ENCODE measurements at regions not wholly inside any gene's neighbourhood (a gene's known extent, or its start where the extent isn't known, plus 50 kb on each side); places are given as distances from the start of the nearest gene placed in this dataset.
"Not testable (repeated sequence)": the region's sequence is repeated elsewhere in the genome, so short reads cannot be mapped to it uniquely, and the experiment has no call there.

- Histone ChIP-seq H3K27me3 (no peaks in the 10 kb centered on the region), H3K27ac (no peak overlapping the region), H3K4me1 (no peaks in the 10 kb centered on the region), H3K36me3 (no peaks in the 10 kb centered on the region), H3K9me3 (no peaks in the 10 kb centered on the region), H3K4me3 (peak overlapping the region in 3 of 4 donors; percentile 13 to 39 (median 34))
- TF ChIP-seq EP300 (IDR thresholded peaks at IDR 0.05) (no peak), CTCF (IDR thresholded peaks at IDR 0.05) (no peak), POLR2A (IDR thresholded peaks at IDR 0.05) (no peak), POLR2AphosphoS5 (IDR thresholded peaks at IDR 0.05) (no peak)
- peak in 1 of 2 donors; percentile 62 for DNase-seq
- 11 to 13% methylated on average over 14 of the region's 14 CpGs for WGBS, 2 donors
- no peak for ATAC-seq (ENCODE audit: low FRiP score in 2 of 2)
These were observed 120.9 kb downstream of the BUB3 start for GRCh38 chr10:123275136-123275564.

GRCh38 chr10:123278445-123278844 is 124.2 kb downstream of the BUB3 start:
- H3K27me3 ChIP-seq, result no peaks in the 10 kb centered on the region
- H3K4me3 ChIP-seq, result no peak overlapping the region
- H3K9me3 ChIP-seq, result no peaks in the 10 kb centered on the region
- WGBS, 2 donors, result 91 to 98% methylated on average over 2 of the region's 2 CpGs
- DNase-seq (no peak), ATAC-seq (ENCODE audit: low FRiP score in 2 of 2) (no peak)
- H3K36me3 ChIP-seq, result no peaks in the 10 kb centered on the region
- H3K4me1 ChIP-seq, result no peaks in the 10 kb centered on the region
- TF ChIP-seq POLR2AphosphoS5 (IDR thresholded peaks at IDR 0.05), result no peak
- TF ChIP-seq POLR2A (IDR thresholded peaks at IDR 0.05), result no peak
- H3K27ac ChIP-seq, result no peak overlapping the region

DNA sequence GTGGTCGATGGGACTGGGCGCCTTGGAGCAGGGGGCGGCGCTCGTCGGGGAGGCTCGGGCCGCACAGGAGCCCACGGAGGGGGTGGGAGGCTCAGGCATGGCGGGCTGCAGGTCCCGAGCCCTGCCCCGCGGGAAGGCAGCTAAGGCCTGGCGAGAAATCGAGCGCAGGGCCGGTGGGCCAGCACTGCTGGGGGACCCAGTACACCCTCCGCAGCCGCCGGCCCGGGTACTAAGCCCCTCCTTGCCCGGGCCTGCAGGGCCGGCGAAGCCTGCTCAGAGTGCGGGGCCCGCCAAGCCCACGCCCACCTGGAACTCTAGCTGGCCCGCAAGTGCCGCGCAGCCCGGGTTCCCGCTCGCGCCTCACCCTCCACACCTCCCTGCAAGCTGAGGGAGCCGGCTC is 129.2 kb downstream of the BUB3 start:
- H3K9me3 ChIP-seq; H3K4me1 ChIP-seq; H3K4me3 ChIP-seq; H3K27ac ChIP-seq; ATAC-seq (ENCODE audit: low FRiP score in 2 of 2); H3K27me3 ChIP-seq; H3K36me3 ChIP-seq: not testable (repeated sequence)
- DNase-seq, result peak in 1 of 2 donors; percentile 77
- WGBS, 2 donors, result 60 to 98% methylated on average over 1 to 31 of the region's 35 CpGs

DNA sequence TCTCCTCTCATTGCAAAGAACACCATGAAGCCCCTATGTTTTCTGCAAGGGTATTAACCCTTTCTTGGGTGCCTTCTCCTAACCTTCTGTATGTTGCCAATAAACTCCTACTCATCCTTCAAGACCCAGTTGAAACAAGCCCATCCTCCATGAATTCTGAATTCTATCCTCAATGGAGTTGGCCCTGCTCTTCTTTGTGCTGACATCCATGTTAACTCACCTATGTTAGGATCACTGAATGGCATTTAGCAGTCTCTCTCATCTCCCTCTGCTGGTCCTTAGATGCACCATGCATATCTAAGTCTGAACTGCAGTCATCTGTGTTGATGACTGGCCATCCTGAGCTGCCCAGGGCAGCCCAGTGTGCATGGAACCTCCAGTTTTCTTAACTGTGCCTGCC is 129.8 kb downstream of the BUB3 start:
- Histone ChIP-seq H3K27ac (no peak overlapping the region), H3K9me3 (no peaks in the 10 kb centered on the region), H3K4me3 (no peak overlapping the region), H3K27me3 (no peaks in the 10 kb centered on the region), H3K36me3 (no peaks in the 10 kb centered on the region), H3K4me1 (no peaks in the 10 kb centered on the region)
- DNase-seq (no peak), ATAC-seq (ENCODE audit: low FRiP score in 2 of 2) (no peak)
- TF ChIP-seq POLR2AphosphoS5 (IDR thresholded peaks at IDR 0.05) (no peak), EP300 (IDR thresholded peaks at IDR 0.05) (no peak), POLR2A (IDR thresholded peaks at IDR 0.05) (no peak), CTCF (IDR thresholded peaks at IDR 0.05) (no peak)

DNA sequence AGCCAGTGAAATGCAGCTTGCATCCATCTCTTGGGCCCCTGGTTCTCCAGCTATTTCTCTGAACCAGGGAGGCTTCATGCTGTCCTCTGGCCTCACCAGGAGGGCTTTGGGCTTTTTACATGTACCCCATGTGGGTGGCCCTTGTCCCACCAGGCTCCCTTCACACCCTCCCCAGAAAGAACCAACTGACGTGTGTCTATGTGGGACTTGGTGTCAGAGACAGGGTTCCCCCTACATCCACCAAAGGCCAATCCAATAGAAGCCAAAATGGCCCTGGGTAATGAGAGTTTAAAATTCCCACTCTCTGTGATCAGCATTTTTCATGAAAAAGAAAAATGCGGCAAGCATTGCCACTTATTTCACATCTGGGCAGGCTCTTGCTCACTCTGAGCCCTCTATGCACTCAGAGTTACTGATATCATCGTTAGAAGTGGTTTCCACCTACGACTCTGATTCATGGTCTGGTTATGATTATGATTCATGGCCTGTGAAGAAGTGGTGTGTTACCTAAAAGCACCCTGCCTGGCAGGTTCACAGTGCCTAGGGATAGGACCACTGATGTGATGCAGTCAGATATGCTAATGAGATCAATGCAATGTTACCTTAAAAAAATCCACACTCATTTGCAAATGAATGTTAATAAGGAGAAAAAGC is 133.5 kb downstream of the BUB3 start:
- Histone ChIP-seq H3K36me3 (no peaks in the 10 kb centered on the region), H3K27ac (no peak overlapping the region), H3K27me3 (no peaks in the 10 kb centered on the region), H3K9me3 (no peaks in the 10 kb centered on the region), H3K4me3 (no peak overlapping the region), H3K4me1 (no peaks in the 10 kb centered on the region)
- TF ChIP-seq POLR2A (IDR thresholded peaks at IDR 0.05) (no peak), POLR2AphosphoS5 (IDR thresholded peaks at IDR 0.05) (no peak), EP300 (IDR thresholded peaks at IDR 0.05) (no peak), CTCF (IDR thresholded peaks at IDR 0.05) (no peak)
- WGBS, 2 donors, result 69 to 81% methylated on average over 4 of the region's 4 CpGs
- ATAC-seq (ENCODE audit: low FRiP score in 2 of 2) (peak in 1 of 2 donors; percentile 30), DNase-seq (no peak)

DNA sequence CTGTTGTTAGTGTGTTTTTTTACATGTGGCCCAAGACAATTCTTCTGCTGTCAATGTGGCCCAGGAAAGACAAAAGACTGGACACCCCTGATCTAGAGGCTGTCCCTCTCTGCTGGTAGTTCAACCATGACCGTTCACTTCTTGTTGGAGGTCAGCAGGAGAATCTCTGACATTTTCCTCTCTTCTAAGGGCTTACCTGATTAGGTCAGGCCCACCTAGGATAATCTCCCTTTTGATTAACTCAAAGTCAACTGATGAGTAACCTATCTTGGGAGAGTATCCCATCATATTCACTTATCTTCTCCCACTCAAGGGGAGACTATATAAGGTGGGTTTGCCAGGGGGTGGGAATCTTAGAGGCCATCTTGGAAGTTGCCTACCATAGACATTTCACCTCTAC is 135.2 kb downstream of the BUB3 start:
- no peaks in the 10 kb centered on the region for H3K9me3 ChIP-seq
- 88 to 93% methylated on average over 1 of the region's 1 CpG for WGBS, 2 donors
- DNase-seq (no peak), ATAC-seq (ENCODE audit: low FRiP score in 2 of 2) (no peak)
- no peak overlapping the region for H3K27ac ChIP-seq
- TF ChIP-seq POLR2A (IDR thresholded peaks at IDR 0.05) (no peak), POLR2AphosphoS5 (IDR thresholded peaks at IDR 0.05) (no peak), EP300 (IDR thresholded peaks at IDR 0.05) (no peak), CTCF (IDR thresholded peaks at IDR 0.05) (no peak)
- no peak overlapping the region for H3K4me3 ChIP-seq
- no peaks in the 10 kb centered on the region for H3K27me3 ChIP-seq
- H3K36me3 ChIP-seq, result no peaks in the 10 kb centered on the region
- H3K4me1 ChIP-seq, result no peaks in the 10 kb centered on the region
